ENCODE measurements at regions not wholly inside any gene's neighbourhood (a gene's known extent, or its start where the extent isn't known, plus 50 kb on each side); places are given as distances from the start of the nearest gene placed in this dataset.
"Not testable (repeated sequence)": the region's sequence is repeated elsewhere in the genome, so short reads cannot be mapped to it uniquely, and the experiment has no call there.

GRCh38 chr9:83133316-83133715 is 70.4 kb upstream of the RASEF start:
- no peak for DNase-seq

GRCh38 chr9:83132768-83133167 is 69.8 kb upstream of the RASEF start:
- DNase-seq = no peak

- no peak for DNase-seq
Measured at GRCh38 chr9:83130541-83130940, 67.6 kb upstream of the RASEF start.

GRCh38 chr9:83125671-83126070 is 62.7 kb upstream of the RASEF start:
- no peak for DNase-seq

GRCh38 chr9:83119873-83120272 is 56.9 kb upstream of the RASEF start:
- no peak for DNase-seq

- DNase-seq = no peak
Measured at GRCh38 chr9:83116026-83116425, 53.1 kb upstream of the RASEF start.

GRCh38 chr9:83113445-83113844 is 50.5 kb upstream of the RASEF start:
- not testable (repeated sequence) for DNase-seq
